CD14-positive monocyte (primary cell): ENCODE measurements at regions not wholly inside any gene's neighbourhood (a gene's known extent, or its start where the extent isn't known, plus 50 kb on each side); places are given as distances from the start of the nearest gene placed in this dataset.

Source experiments
- DNase-seq, 3 donors: peaks; one replicate each; pipeline ENCODE4 v3.0.0-alpha.2; 2011 to 2022
- H2AFZ ChIP-seq: 2 replicates; pipeline ENCODE4 v1.6.0; 2012; ENCODE audit warnings: mild to moderate bottlenecking, low read depth, low read length, inconsistent platforms; ENCODE audit not compliant: insufficient read depth, poor library complexity, severe bottlenecking
- H3K27ac ChIP-seq, 2 donors: 1 replicate in 1 of 2; 2 replicates in 1 of 2; pipeline ENCODE4 v1.5.1; 2012 to 2013; ENCODE audit warnings: low read length in 2 of 2, control low read depth in 1 of 2, inconsistent platforms in 1 of 2, low read depth in 1 of 2, mild to moderate bottlenecking in 1 of 2
- H3K27me3 ChIP-seq, 2 donors: one replicate each; pipeline versions ENCODE4 v1.6.0 to v1.6.1; 2011 to 2013; ENCODE audit warnings: low read length in 2 of 2; ENCODE audit not compliant: control insufficient read depth in 2 of 2, insufficient read depth in 2 of 2
- H3K36me3 ChIP-seq, 2 donors: replicated peaks in 1 of 2; 1 replicate in 1 of 2; 2 replicates in 1 of 2; pipeline versions ENCODE4 v1.5.1 to v1.6.1; 2012 to 2013; ENCODE audit warnings: low read length in 2 of 2, control low read depth in 1 of 2, inconsistent platforms in 1 of 2, mild to moderate bottlenecking in 1 of 2; ENCODE audit not compliant: insufficient read depth in 2 of 2, control insufficient read depth in 1 of 2
- H3K4me1 ChIP-seq, 2 donors: 1 replicate in 1 of 2; 2 replicates in 1 of 2; pipeline versions ENCODE4 v1.5.1 to v1.6.1; 2012 to 2013; ENCODE audit warnings: low read length in 2 of 2, control low read depth in 1 of 2, inconsistent platforms in 1 of 2, mild to moderate bottlenecking in 1 of 2, moderate library complexity in 1 of 2; ENCODE audit not compliant: insufficient read depth in 2 of 2, control insufficient read depth in 1 of 2
- H3K4me2 ChIP-seq: replicated peaks from 2 replicates; pipeline ENCODE3; 2012; ENCODE audit warnings: low read length, moderate library complexity, mild to moderate bottlenecking; ENCODE audit not compliant: poor library complexity, severe bottlenecking; ENCODE audit errors: extremely low read depth
- H3K4me3 ChIP-seq, 3 experiments: fragments of 200-600 bp in 1 of 3; sonication (generic) in 1 of 3; replicated peaks in 1 of 3; 1 replicate in 2 of 3; 2 replicates in 1 of 3; pipeline ENCODE4 v1.5.1; 2011 to 2013; ENCODE audit warnings: low read length in 3 of 3, mild to moderate bottlenecking in 3 of 3, control low read depth in 2 of 3, low read depth in 2 of 3, inconsistent platforms in 1 of 3, moderate library complexity in 1 of 3
- H3K79me2 ChIP-seq: 2 replicates; pipeline ENCODE4 v1.6.0; 2012; ENCODE audit warnings: mild to moderate bottlenecking, control low read depth, inconsistent platforms, low read length, moderate library complexity; ENCODE audit not compliant: insufficient read depth
- H3K9ac ChIP-seq: 2 replicates; pipeline ENCODE4 v1.6.0; 2017; ENCODE audit warnings: low read length, mild to moderate bottlenecking; ENCODE audit not compliant: insufficient read depth, poor library complexity, severe bottlenecking
- H3K9me3 ChIP-seq, 2 donors: replicated peaks in 1 of 2; 1 replicate in 1 of 2; 2 replicates in 1 of 2; pipeline versions ENCODE4 v1.5.1 to v1.6.1; 2012 to 2013; ENCODE audit warnings: low read length in 2 of 2, control low read depth in 1 of 2; ENCODE audit not compliant: control insufficient read depth in 1 of 2, insufficient read depth in 1 of 2
- H4K20me1 ChIP-seq: 2 replicates; pipeline ENCODE4 v1.6.0; 2012; ENCODE audit warnings: mild to moderate bottlenecking, low read length, control low read depth, moderate library complexity; ENCODE audit not compliant: insufficient read depth
- H3K27ac Mint-ChIP-seq, 7 donors: one replicate each; pipeline ENCODE4 v1.8.0; 2020; ENCODE audit warnings: mild to moderate bottlenecking in 7 of 7, mixed read lengths in 7 of 7, moderate library complexity in 6 of 7, inconsistent platforms in 2 of 7
- H3K27me3 Mint-ChIP-seq, 3 donors: one replicate each; pipeline ENCODE4 v1.8.0; 2021 to 2022; ENCODE audit warnings: low read depth in 3 of 3, mild to moderate bottlenecking in 3 of 3, mixed read lengths in 3 of 3, moderate library complexity in 3 of 3, inconsistent platforms in 1 of 3
- H3K36me3 Mint-ChIP-seq, 2 donors: one replicate each; pipeline ENCODE4 v1.8.0; 2020; ENCODE audit warnings: mixed read lengths in 2 of 2, inconsistent platforms in 1 of 2, mild to moderate bottlenecking in 1 of 2
- H3K4me1 Mint-ChIP-seq: one replicate; pipeline ENCODE4 v1.8.0; 2020; ENCODE audit warnings: mild to moderate bottlenecking, mixed read lengths
- H3K4me3 Mint-ChIP-seq, 2 donors: one replicate each; pipeline ENCODE4 v1.8.0; 2020; ENCODE audit warnings: mild to moderate bottlenecking in 2 of 2, mixed read lengths in 2 of 2, moderate library complexity in 1 of 2
- H3K9me3 Mint-ChIP-seq, 7 donors: one replicate each; pipeline ENCODE4 v1.8.0; 2020 to 2022; ENCODE audit warnings: mixed read lengths in 7 of 7, mild to moderate bottlenecking in 6 of 7, moderate library complexity in 6 of 7, inconsistent platforms in 2 of 7
- WGBS: methylation state at CpG from one replicate; pipeline ENCODE4 v1.1.5; 2013; ENCODE audit warnings: missing lambda C conversion rate; ENCODE audit not compliant: insufficient coverage; 5-methylcytosine and 5-hydroxymethylcytosine counted together
- intact Hi-C, 2 donors: fragments of 100-400 bp; cut with micrococcal nuclease; formaldehyde crosslinking; loops; one replicate each; pipeline versions ENCODE4 v1.15.0 to v1.15.1; 2023
- TF ChIP-seq, protein P1 (sequence below): fragments of 200-600 bp; IDR thresholded peaks from one replicate; pipeline ENCODE4 v1.8.0; 2022; ENCODE audit warnings: antibody characterized with exemption, mild to moderate bottlenecking

DNA sequence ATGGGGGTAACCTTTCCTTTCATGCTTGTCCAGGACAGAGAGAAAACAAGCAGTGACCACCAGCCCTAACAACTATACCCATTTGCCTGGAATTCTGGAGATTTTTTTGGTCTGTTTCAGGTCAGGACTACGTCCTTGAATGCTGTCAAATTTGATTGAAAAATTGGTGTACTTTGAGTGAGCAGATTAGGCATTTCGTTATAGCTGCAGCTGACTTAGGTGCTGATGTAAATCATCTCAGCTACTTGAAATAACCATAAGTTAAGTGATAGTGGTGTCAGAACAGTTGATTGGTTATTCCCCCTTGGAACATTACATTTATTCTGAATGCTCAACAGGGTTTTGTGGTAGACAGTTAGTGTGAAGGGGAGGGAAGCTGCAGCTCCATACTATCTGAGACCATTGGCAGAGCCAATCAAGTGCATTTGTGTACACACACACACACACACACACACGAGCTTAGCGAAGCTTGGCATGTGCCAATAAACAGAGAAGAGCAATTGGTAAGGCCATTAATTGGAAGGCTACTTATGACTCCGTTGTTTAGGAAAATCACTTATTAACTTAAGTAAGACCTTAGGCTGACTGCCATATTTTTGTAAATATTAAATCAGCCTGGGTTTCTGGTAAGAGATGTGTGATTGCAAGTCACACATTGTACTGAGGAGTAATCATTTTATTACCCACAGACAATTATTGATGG is 447.8 kb downstream of the MFSD1 start:
- H3K79me2 ChIP-seq = no peaks in the 10 kb centered on the region
- Mint-ChIP-seq H3K4me1 (no peaks in the 10 kb centered on the region), H3K9me3 (peaks cover 6 to 16% (median 10%) of the 10 kb centered on the region in 7 donors), H3K4me3 (no peak overlapping the region), H3K36me3 (no peaks in the 10 kb centered on the region), H3K27me3 (peaks cover 1 to 5% (median 2%) of the 10 kb centered on the region in 3 donors), H3K27ac (no peak overlapping the region)
- no peaks in the 10 kb centered on the region for H3K36me3 ChIP-seq
- H4K20me1 ChIP-seq = no peaks in the 10 kb centered on the region
- DNase-seq = no peak
- H3K27ac ChIP-seq = no peak overlapping the region
- TF ChIP-seq, protein P1, sequence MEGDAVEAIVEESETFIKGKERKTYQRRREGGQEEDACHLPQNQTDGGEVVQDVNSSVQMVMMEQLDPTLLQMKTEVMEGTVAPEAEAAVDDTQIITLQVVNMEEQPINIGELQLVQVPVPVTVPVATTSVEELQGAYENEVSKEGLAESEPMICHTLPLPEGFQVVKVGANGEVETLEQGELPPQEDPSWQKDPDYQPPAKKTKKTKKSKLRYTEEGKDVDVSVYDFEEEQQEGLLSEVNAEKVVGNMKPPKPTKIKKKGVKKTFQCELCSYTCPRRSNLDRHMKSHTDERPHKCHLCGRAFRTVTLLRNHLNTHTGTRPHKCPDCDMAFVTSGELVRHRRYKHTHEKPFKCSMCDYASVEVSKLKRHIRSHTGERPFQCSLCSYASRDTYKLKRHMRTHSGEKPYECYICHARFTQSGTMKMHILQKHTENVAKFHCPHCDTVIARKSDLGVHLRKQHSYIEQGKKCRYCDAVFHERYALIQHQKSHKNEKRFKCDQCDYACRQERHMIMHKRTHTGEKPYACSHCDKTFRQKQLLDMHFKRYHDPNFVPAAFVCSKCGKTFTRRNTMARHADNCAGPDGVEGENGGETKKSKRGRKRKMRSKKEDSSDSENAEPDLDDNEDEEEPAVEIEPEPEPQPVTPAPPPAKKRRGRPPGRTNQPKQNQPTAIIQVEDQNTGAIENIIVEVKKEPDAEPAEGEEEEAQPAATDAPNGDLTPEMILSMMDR = no peak
- peaks cover 3 to 15% of the 10 kb centered on the region in 2 donors for H3K9me3 ChIP-seq
- no peak overlapping the region for H3K9ac ChIP-seq
- H3K4me2 ChIP-seq = no peak overlapping the region
- no peak overlapping the region for H2AFZ ChIP-seq
- WGBS = no CpG with 5 or more reads among the region's 5 CpGs
- intact Hi-C loops = no loop called here
- H3K27me3 ChIP-seq = peaks cover 0 to 3% of the 10 kb centered on the region in 2 donors
- no peaks in the 10 kb centered on the region for H3K4me1 ChIP-seq
- no peak overlapping the region for H3K4me3 ChIP-seq

DNA sequence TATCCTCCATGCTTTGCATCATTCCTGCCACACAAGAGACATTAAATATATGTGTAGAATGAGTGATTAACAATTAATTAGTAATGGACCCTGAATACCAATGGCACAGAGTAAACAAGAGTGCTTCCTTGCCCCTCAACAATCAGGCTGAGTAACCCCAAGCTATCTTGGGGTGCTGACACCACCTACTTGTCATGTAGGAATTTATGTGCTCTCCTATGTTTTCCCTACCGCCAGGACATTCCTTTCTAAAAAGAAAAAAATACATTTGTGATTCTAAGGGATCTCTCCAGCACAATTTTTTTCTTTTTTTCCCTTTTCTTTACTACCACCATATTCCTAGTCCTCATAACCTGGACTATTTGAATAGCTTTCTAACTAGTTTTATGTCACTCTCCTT is 449.1 kb downstream of the MFSD1 start:
- Mint-ChIP-seq H3K4me3 (no peak overlapping the region), H3K36me3 (no peaks in the 10 kb centered on the region), H3K9me3 (peaks cover 6 to 16% (median 10%) of the 10 kb centered on the region in 7 donors), H3K4me1 (no peaks in the 10 kb centered on the region), H3K27ac (no peak overlapping the region), H3K27me3 (peaks cover 2 to 6% (median 6%) of the 10 kb centered on the region in 3 donors)
- Histone ChIP-seq H3K4me1 (no peaks in the 10 kb centered on the region), H3K36me3 (no peaks in the 10 kb centered on the region), H3K9me3 (peaks cover 3 to 15% of the 10 kb centered on the region in 2 donors), H3K4me3 (no peak overlapping the region), H3K27me3 (peaks cover 0 to 3% of the 10 kb centered on the region in 2 donors), H3K79me2 (no peaks in the 10 kb centered on the region), H3K9ac (no peak overlapping the region), H3K4me2 (no peak overlapping the region), H3K27ac (no peak overlapping the region), H4K20me1 (no peaks in the 10 kb centered on the region), H2AFZ (no peak overlapping the region)
- TF ChIP-seq, protein P1 = no peak
- DNase-seq = no peak
- no CpG with 5 or more reads among the region's 1 CpG for WGBS
- intact Hi-C loops = no loop called here
